DOHH2 (cell line): ENCODE measurements at regions not wholly inside any gene's neighbourhood (a gene's known extent, or its start where the extent isn't known, plus 50 kb on each side); places are given as distances from the start of the nearest gene placed in this dataset.
"Not testable (repeated sequence)": the region's sequence is repeated elsewhere in the genome, so short reads cannot be mapped to it uniquely, and the experiment has no call there.

Experiments
- H3F3A ChIP-seq: fragments of 200-600 bp; sonication (generic), shearing (Covaris generic); 2 replicates; pipeline ENCODE4 v1.6.0; 2016; ENCODE audit warnings: antibody characterized with exemption, mild to moderate bottlenecking; ENCODE audit not compliant: control insufficient read depth, insufficient read depth
- H3K27ac ChIP-seq: fragments of 200-600 bp; sonication (generic); 2 replicates; pipeline ENCODE4 v1.5.1; 2014; ENCODE audit warnings: low read depth, mild to moderate bottlenecking, low read length, moderate library complexity
- H3K27me3 ChIP-seq: fragments of 200-600 bp; sonication (generic); 2 replicates; pipeline ENCODE4 v1.6.1; 2014; ENCODE audit warnings: mild to moderate bottlenecking, low read length, mixed read lengths; ENCODE audit not compliant: control insufficient read depth
- H3K36me3 ChIP-seq: fragments of 200-600 bp; sonication (generic); 2 replicates; pipeline ENCODE4 v1.6.1; 2014; ENCODE audit warnings: mild to moderate bottlenecking, low read length, moderate library complexity, mixed read lengths; ENCODE audit not compliant: control insufficient read depth
- H3K4me1 ChIP-seq: fragments of 200-600 bp; sonication (generic); 2 replicates; pipeline ENCODE4 v1.6.1; 2014; ENCODE audit warnings: mild to moderate bottlenecking, low read length, mixed read lengths; ENCODE audit not compliant: control insufficient read depth
- H3K4me2 ChIP-seq: fragments of 200-600 bp; sonication (generic); 2 replicates; pipeline ENCODE4 v1.6.0; 2014; ENCODE audit warnings: mild to moderate bottlenecking, low read length, moderate library complexity
- H3K4me3 ChIP-seq: fragments of 200-600 bp; sonication (generic); 2 replicates; pipeline ENCODE4 v1.5.1; 2014; ENCODE audit warnings: mild to moderate bottlenecking, low read length, mixed read lengths
- H3K79me2 ChIP-seq: fragments of 200-600 bp; sonication (generic); 2 replicates; pipeline ENCODE4 v1.6.1; 2014; ENCODE audit warnings: mild to moderate bottlenecking, low read length, mixed read lengths; ENCODE audit not compliant: control insufficient read depth
- H3K9me2 ChIP-seq: fragments of 200-600 bp; sonication (generic); replicated peaks from 2 replicates; pipeline ENCODE4 v1.6.1; 2014; ENCODE audit warnings: mild to moderate bottlenecking, low read length, mixed read lengths; ENCODE audit not compliant: control insufficient read depth
- H3K9me3 ChIP-seq: fragments of 200-600 bp; sonication (generic); 2 replicates; pipeline ENCODE4 v1.6.1; 2014; ENCODE audit warnings: antibody characterized with exemption, low read length, mixed read lengths; ENCODE audit not compliant: control insufficient read depth, insufficient read depth
- H4K20me1 ChIP-seq: fragments of 200-600 bp; sonication (generic); 2 replicates; pipeline ENCODE4 v1.6.0; 2014; ENCODE audit warnings: low read depth, mild to moderate bottlenecking, antibody characterized with exemption, low read length, moderate library complexity; ENCODE audit not compliant: control insufficient read depth, insufficient read depth
- CTCF ChIP-seq: fragments of 200-600 bp; sonication (generic); IDR thresholded peaks from one replicate; pipeline ENCODE4 v1.5.1; 2014; ENCODE audit warnings: antibody characterized with exemption, mild to moderate bottlenecking, low read depth, low read length; ENCODE audit not compliant: poor library complexity, severe bottlenecking
- EZH2phosphoT487 ChIP-seq: fragments of 200-600 bp; sonication (generic); IDR thresholded peaks from 2 replicates; pipeline ENCODE4 v1.6.1; 2017; ENCODE audit warnings: borderline replicate concordance, mild to moderate bottlenecking, antibody characterized with exemption, low read length, moderate library complexity, mixed read lengths

- Histone ChIP-seq H3K4me3 (no peak overlapping the region), H3K27ac (no peak overlapping the region)
Measured at GRCh38 chr14:104419865-104420505, 159.6 kb upstream of the C14orf180 start.

GRCh38 chr14:104420523-104420922 lies 159.0 kb upstream of the C14orf180 start:
- H3K9me2 ChIP-seq, H3K27ac ChIP-seq, H3K4me1 ChIP-seq, H3F3A ChIP-seq, H3K27me3 ChIP-seq, H3K36me3 ChIP-seq, H3K4me2 ChIP-seq, H3K79me2 ChIP-seq, H4K20me1 ChIP-seq, H3K4me3 ChIP-seq, H3K9me3 ChIP-seq: not testable (repeated sequence)

More at GRCh38 chr14:104419865-104420505, 159.6 kb upstream of the C14orf180 start:
- TF ChIP-seq CTCF (no peak), EZH2phosphoT487 (no peak)
- H3K4me2 ChIP-seq = no peak overlapping the region
- H3K79me2 ChIP-seq = no peaks in the 10 kb centered on the region
- no peaks in the 10 kb centered on the region for H4K20me1 ChIP-seq
- H3F3A ChIP-seq = no peaks in the 10 kb centered on the region
- H3K9me3 ChIP-seq = no peaks in the 10 kb centered on the region
- H3K27me3 ChIP-seq = peaks cover 9% of the 10 kb centered on the region; the same call in 1 of the 2 replicates
- no peaks in the 10 kb centered on the region for H3K9me2 ChIP-seq
- no peaks in the 10 kb centered on the region for H3K4me1 ChIP-seq
- H3K36me3 ChIP-seq = no peaks in the 10 kb centered on the region

GRCh38 chr14:104420990-104421389 lies 158.6 kb upstream of the C14orf180 start:
- Histone ChIP-seq H3K27me3 (peaks cover 9% of the 10 kb centered on the region; the same call in 1 of the 2 replicates), H3K4me1 (no peaks in the 10 kb centered on the region), H4K20me1 (no peaks in the 10 kb centered on the region), H3K4me3 (no peak overlapping the region), H3K9me3 (no peaks in the 10 kb centered on the region), H3K27ac (no peak overlapping the region), H3K79me2 (no peaks in the 10 kb centered on the region), H3F3A (no peaks in the 10 kb centered on the region), H3K36me3 (no peaks in the 10 kb centered on the region), H3K4me2 (no peak overlapping the region), H3K9me2 (no peaks in the 10 kb centered on the region)
- TF ChIP-seq EZH2phosphoT487 = no peak
- no peak for TF ChIP-seq CTCF

- no peak overlapping the region for H3K4me2 ChIP-seq
- H3K4me3 ChIP-seq = no peak overlapping the region
- H3K79me2 ChIP-seq = no peaks in the 10 kb centered on the region
- H3K27me3 ChIP-seq = peaks cover 9% of the 10 kb centered on the region; the same call in 1 of the 2 replicates
- H3K27ac ChIP-seq = no peak overlapping the region
- H3K36me3 ChIP-seq = no peaks in the 10 kb centered on the region
- H3K4me1 ChIP-seq = no peaks in the 10 kb centered on the region
- no peaks in the 10 kb centered on the region for H3K9me2 ChIP-seq
- TF ChIP-seq CTCF (no peak), EZH2phosphoT487 (no peak)
- no peaks in the 10 kb centered on the region for H3F3A ChIP-seq
- no peaks in the 10 kb centered on the region for H4K20me1 ChIP-seq
- H3K9me3 ChIP-seq = no peaks in the 10 kb centered on the region
Measured at GRCh38 chr14:104421401-104421821, 158.2 kb upstream of the C14orf180 start.
